ENCODE measurements at regions not wholly inside any gene's neighbourhood (a gene's known extent, or its start where the extent isn't known, plus 50 kb on each side); places are given as distances from the start of the nearest gene placed in this dataset.

DNA sequence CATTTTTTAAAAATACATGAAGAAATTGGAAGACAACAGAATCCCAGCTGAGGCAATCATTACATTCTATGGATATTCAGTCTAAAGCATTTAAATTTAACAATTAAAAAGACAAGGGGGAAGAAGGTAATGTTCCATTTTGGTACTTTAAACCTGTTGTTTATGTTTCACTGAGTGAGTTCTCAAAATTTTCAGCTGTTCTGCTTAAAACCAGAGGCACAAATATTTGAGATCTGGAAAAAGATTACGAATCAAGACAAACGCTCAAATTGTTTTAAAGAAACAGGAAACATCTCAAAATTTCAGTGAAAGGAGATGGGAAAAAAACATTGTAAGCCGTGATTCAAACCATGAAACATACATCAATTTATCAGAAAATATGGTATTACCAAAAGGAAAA is 656.2 kb upstream of the CHAC2 start:
- TF ChIP-seq TAF1 (IDR thresholded peaks at IDR 0.05; ENCODE audit: borderline replicate concordance, insufficient read depth, low read length) = no peak
- TF ChIP-seq FOXP2 (optimal IDR thresholded peaks at IDR 0.05; ENCODE audit: borderline replicate concordance, extremely low read depth, extremely low read length, insufficient read depth) = no peak

- TF ChIP-seq TAF1 (IDR thresholded peaks at IDR 0.05; ENCODE audit: borderline replicate concordance, insufficient read depth, low read length) (no peak), FOXP2 (optimal IDR thresholded peaks at IDR 0.05; ENCODE audit: borderline replicate concordance, extremely low read depth, extremely low read length, insufficient read depth) (no peak), POLR2AphosphoS5 (IDR thresholded peaks at IDR 0.05; ENCODE audit: low read depth, low read length) (no peak)
- TF ChIP-seq, protein P1, sequence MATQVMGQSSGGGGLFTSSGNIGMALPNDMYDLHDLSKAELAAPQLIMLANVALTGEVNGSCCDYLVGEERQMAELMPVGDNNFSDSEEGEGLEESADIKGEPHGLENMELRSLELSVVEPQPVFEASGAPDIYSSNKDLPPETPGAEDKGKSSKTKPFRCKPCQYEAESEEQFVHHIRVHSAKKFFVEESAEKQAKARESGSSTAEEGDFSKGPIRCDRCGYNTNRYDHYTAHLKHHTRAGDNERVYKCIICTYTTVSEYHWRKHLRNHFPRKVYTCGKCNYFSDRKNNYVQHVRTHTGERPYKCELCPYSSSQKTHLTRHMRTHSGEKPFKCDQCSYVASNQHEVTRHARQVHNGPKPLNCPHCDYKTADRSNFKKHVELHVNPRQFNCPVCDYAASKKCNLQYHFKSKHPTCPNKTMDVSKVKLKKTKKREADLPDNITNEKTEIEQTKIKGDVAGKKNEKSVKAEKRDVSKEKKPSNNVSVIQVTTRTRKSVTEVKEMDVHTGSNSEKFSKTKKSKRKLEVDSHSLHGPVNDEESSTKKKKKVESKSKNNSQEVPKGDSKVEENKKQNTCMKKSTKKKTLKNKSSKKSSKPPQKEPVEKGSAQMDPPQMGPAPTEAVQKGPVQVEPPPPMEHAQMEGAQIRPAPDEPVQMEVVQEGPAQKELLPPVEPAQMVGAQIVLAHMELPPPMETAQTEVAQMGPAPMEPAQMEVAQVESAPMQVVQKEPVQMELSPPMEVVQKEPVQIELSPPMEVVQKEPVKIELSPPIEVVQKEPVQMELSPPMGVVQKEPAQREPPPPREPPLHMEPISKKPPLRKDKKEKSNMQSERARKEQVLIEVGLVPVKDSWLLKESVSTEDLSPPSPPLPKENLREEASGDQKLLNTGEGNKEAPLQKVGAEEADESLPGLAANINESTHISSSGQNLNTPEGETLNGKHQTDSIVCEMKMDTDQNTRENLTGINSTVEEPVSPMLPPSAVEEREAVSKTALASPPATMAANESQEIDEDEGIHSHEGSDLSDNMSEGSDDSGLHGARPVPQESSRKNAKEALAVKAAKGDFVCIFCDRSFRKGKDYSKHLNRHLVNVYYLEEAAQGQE (IDR thresholded peaks at IDR 0.05; ENCODE audit: insufficient read depth in 1 of 2, low read depth in 2 of 2, low read length in 2 of 2) = no peak
These were observed 656.6 kb upstream of the CHAC2 start for GRCh38 chr2:53111004-53111403.

GRCh38 chr2:53108246-53108645 is 659.4 kb upstream of the CHAC2 start:
- TF ChIP-seq FOXP2 (optimal IDR thresholded peaks at IDR 0.05; ENCODE audit: borderline replicate concordance, extremely low read depth, extremely low read length, insufficient read depth) (no peak), SIN3A (IDR thresholded peaks at IDR 0.05; ENCODE audit: borderline replicate concordance, insufficient read depth, low read length) (no peak), TAF1 (IDR thresholded peaks at IDR 0.05; ENCODE audit: borderline replicate concordance, insufficient read depth, low read length) (no peak)
- TF ChIP-seq, protein P1 (IDR thresholded peaks at IDR 0.05; ENCODE audit: insufficient read depth in 1 of 2, low read depth in 2 of 2, low read length in 2 of 2) = no peak

GRCh38 chr2:53104263-53104662 is 663.3 kb upstream of the CHAC2 start:
- TF ChIP-seq SIN3A (IDR thresholded peaks at IDR 0.05; ENCODE audit: borderline replicate concordance, insufficient read depth, low read length) (no peak), FOXP2 (optimal IDR thresholded peaks at IDR 0.05; ENCODE audit: borderline replicate concordance, extremely low read depth, extremely low read length, insufficient read depth) (no peak)
- TF ChIP-seq, protein P1 (IDR thresholded peaks at IDR 0.05; ENCODE audit: insufficient read depth in 1 of 2, low read depth in 2 of 2, low read length in 2 of 2) = no peak

- TF ChIP-seq, protein P1 (IDR thresholded peaks at IDR 0.05; ENCODE audit: insufficient read depth in 1 of 2, low read depth in 2 of 2, low read length in 2 of 2) = no peak
- TF ChIP-seq FOXP2 (optimal IDR thresholded peaks at IDR 0.05; ENCODE audit: borderline replicate concordance, extremely low read depth, extremely low read length, insufficient read depth) (no peak), POLR2AphosphoS5 (IDR thresholded peaks at IDR 0.05; ENCODE audit: low read depth, low read length) (no peak), SIN3A (IDR thresholded peaks at IDR 0.05; ENCODE audit: borderline replicate concordance, insufficient read depth, low read length) (no peak), TAF1 (IDR thresholded peaks at IDR 0.05; ENCODE audit: borderline replicate concordance, insufficient read depth, low read length) (no peak)
These were observed 663.9 kb upstream of the CHAC2 start for GRCh38 chr2:53103679-53104078.

Data from PFSK-1 (cell line).